Panc1 (cell line): ENCODE measurements at regions not wholly inside any gene's neighbourhood (a gene's known extent, or its start where the extent isn't known, plus 50 kb on each side); places are given as distances from the start of the nearest gene placed in this dataset.

ENCODE experiments used
- CTCF ChIP-seq: fragments of 450-650 bp; IDR thresholded peaks from 2 replicates; pipeline ENCODE4 v1.5.1; 2017; ENCODE audit warnings: mild to moderate bottlenecking
- POLR2AphosphoS5 ChIP-seq: IDR thresholded peaks from 2 replicates; pipeline ENCODE4 v1.6.1; 2012; ENCODE audit warnings: mild to moderate bottlenecking, low read depth, low read length, moderate library complexity
- SIN3A ChIP-seq: IDR thresholded peaks from 2 replicates; pipeline ENCODE4 v1.6.1; 2012; ENCODE audit warnings: low read depth, mild to moderate bottlenecking, low read length, moderate library complexity, borderline replicate concordance; ENCODE audit not compliant: insufficient read depth

- TF ChIP-seq SIN3A (no peak), CTCF (no peak), POLR2AphosphoS5 (no peak)
These were observed 76.2 kb upstream of the GBA3 start for GRCh38 chr4:22616516-22616915.
